GM18909 (cell line): ENCODE measurements at regions not wholly inside any gene's neighbourhood (a gene's known extent, or its start where the extent isn't known, plus 50 kb on each side); places are given as distances from the start of the nearest gene placed in this dataset.
"Not testable (repeated sequence)": the region's sequence is repeated elsewhere in the genome, so short reads cannot be mapped to it uniquely, and the experiment has no call there.

ENCODE experiments used
- ATAC-seq: cut with Tn5 transposase; IDR thresholded peaks from one replicate; pipeline ENCODE4 v1.9.1; 2021; ENCODE audit warnings: mild to moderate bottlenecking; ENCODE audit not compliant: unreplicated experiment, poor library complexity

DNA sequence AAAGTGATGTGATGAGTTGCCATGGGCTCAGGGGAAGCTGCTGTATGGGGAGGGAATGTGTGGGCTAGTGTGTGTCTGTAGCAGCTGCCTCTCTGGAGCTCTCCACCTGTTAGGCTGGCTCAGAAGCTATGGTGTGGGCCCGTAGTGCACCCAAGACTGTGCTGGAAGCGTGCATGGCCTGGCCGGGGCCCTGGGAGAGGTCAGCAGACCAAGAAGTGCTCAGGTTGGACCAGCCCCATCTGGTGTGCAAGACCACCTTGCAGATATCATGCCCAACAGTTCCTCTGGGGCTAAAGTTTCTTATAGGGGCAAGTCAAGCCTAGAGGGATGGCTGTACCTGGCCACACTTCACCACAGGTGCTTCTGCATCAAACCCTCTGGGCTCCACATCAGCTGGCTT lies 274.4 kb upstream of the CCDC179 start:
- ATAC-seq, result no peak

DNA sequence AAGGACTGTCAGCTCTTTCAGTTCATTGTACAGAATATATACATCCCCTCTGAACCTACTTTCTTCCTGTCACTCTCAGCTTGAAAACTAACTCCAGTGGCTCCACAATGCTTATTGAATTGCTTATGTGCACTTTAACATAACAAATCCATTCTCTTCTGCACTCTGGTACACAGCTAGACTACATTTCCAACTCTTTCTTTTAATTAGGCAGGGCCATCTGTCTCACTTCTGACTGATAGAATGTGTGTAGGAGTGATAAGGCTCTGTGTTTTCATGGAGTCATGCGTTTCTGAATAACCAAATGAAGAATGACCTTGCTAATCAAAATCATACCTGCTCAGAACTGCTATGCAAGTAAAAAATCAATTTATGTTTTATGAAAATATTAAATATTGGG lies 278.5 kb upstream of the CCDC179 start:
- ATAC-seq, result no peak

DNA sequence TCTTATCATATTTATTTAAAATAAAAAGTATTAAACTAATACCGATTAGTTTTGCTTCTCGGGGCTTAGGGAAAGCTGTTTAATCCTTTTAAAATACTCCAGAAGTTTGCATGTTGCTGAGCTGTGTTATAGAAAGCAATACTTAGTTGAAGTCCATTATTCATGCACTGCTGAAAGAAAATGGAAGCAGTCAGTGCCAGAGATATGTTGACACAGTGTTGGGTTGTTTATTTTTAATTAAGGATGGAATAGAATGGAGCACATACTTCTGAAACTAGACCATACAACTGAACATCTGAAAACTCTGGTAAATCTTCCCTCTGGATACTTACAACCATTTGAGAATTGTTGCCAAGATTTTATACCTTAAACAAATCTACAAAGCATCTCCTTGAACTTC lies 282.7 kb upstream of the CCDC179 start:
- ATAC-seq, result no peak

DNA sequence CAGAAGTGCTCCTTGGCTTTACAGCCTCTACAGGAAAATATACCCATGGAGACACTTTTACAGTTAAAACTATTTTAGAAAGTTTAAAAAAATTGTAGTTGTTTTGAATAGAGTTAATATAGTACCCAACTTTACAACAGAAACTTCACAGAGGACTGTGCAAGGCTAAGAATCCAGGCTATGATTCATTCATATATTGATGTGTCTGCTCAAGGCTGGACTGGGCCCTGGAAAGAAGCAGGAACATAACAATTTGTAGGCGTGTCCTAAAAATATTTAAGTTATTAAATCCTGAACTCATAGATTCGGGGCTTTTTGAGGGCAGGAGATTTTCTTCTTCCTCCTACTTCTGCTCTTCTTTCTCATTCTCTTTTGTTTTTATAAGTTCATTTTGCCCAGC lies 291.5 kb upstream of the CCDC179 start:
- ATAC-seq, result no peak

DNA sequence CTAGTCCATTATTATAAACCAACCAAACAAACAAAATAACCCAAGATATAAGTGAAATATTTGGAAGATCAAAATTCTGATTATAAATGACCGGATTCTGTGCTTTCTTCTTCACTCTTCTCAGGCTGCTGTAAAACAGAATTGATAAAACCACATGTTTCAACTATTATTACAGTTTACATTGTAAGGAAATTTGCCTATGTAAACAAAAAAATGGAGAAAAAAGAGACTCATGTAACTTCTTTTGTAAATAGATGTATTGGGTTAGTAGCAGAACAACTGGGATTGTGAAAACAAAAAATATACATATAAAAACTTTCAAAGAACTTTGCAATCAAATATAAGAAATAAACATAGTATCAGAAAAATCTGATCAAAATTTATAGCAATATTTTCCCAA lies 295.2 kb upstream of the CCDC179 start:
- ATAC-seq, result no peak

DNA sequence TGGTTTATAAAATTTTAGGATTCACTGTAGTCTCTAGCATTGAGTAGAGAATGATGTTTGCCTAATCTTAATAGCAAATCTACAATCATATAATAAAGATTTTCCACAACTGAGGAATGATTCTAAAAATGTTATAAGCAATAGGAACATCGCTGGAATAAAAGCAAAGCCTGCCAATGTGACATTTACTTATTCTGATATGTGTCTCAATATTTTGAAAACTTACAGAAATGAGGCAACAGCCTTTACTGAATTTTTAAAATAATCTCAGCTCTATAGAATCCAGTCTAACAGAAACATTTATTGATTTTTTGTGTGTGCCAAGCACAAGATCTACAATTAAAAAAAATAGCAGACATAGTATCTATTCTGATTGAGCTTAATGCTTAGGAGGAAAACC lies 303.7 kb upstream of the CCDC179 start:
- no peak for ATAC-seq

DNA sequence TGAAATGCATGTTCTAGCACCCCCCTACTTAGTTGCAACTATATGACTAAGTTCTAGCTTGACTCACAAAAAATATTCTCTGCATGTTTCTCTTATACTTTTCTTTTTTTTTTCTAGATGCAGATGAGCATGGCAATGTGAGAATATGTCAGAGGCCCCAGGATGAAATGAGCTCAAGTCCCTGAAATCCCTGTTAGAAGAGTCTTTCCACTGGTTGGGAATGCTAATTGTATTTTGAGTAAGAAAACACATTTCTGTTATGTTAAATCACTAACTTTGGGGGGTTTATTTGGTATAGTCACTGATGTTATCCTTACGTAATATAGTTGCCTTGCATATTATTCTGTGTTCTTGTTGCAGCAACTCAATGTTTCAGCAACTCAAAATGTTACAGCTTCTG lies 306.1 kb upstream of the CCDC179 start:
- no peak for ATAC-seq

DNA sequence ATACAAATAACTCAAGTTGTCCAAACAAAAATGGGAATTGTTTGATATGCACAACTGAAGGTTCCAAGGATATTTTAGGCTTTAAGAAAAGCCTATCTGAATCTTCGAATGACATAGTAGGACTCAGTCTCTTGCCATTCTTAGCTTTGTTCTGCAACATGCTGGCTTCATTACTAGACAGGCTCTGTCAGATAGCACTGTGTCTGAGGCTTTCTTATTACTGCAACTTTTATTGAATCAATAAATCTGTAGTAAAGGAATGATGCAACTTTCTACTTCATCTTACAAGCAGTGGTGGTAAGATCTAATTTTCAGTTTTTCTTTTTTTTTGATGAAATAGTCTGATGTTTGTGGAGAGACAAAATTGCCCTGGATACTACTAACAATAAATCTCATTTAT lies 319.3 kb upstream of the CCDC179 start:
- no peak for ATAC-seq

DNA sequence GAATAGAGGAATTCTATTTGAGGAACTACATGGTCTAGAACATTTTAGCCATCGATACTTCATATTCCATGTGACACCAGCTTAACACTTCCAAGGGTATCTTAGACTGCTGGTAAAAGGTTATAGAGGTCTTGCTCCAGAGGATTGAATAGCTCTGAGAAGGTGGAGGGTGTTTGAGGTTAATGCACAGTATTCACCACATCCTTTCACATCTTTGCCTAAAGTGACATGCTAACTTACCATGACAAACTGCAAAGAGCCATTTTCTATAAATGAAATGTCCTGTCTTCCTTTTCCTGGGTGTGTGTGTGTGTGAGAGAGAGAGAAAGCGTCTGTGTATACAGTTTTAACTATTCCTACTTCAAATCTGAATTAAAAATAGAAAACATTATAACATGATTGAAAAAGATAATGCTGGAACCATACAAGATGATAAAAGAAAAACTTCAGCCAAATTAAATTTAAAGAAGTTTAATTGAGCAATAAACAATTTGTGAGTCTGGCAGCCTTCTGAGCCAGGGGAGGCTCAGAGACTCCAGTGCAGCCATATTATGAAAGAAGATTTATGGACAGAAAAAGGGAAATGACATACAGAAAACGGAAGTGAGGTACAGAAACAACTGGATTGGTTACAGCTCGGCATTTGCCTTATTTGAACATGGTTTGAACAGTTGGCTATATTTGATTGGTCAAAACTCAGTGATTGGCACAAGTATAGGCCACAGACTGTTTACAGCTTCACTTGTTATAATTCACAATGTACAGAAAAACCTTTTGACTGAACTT lies 320.9 kb upstream of the CCDC179 start:
- no peak for ATAC-seq

DNA sequence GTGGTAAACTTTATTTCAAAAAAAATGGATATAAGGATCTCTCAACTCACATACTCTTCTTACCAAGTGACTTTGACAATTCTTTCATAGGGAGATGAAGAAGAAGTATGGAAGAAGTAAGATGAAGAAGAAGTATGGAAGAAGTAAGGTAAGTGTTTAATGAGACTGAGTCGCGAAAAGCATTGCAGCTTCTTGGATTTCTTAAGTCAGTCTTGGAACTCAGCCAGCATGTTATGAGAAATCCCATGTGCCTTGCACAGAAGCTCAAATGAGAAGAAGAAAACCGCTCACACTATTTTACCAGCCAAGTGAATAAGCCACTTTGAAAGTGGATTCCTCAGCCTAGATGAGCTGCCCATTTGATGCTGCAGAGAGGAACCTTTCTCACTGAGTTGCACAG lies 332.0 kb upstream of the CCDC179 start:
- no peak for ATAC-seq

DNA sequence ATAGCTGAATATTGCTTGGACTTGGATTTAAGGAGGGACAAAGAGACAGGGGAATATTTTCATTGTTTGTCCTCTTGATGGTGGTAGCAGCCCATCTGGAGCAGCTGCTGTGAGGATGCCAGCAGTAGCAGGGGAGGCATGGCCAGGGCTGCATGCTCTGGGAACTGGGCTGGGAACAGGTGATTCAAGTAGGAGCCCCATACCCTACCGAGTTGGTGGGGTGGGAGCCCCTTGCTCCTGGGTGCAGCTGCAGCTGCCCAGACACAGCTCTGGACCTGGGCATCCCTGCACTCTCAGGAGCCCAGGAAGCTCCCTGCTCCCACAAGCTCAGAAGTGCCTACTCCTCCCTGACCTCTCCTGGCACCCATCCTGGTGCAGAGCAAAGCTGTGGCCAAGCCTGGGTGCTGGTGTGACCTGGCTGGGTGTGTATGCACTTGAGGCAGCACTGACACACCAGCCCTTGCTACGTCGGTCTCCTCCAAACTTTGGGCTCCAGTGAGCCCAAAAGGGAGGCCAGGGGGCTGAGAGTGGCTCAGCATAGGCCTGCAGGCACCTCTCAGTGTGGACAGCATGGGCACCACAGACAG lies 341.8 kb upstream of the CCDC179 start:
- no peak for ATAC-seq

DNA sequence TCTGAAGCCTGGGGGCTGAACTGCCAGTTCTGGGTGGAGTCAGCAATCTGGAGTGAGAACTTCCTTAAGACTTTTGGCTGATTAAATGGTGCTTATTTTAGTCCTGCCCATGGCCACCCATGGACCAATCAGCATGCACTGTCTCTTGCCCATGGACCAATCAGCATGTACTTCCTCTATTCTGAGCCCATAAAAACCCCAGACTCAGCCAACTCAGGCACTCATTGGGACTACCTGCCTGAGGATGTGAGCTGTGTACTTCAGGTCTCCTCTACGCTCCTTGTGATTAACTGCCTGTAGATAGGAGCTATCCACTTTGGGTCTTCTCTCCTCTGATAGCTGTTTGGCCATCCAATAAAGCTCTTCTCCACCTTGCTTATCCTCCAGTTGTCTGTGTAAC lies 342.3 kb upstream of the CCDC179 start:
- no peak for ATAC-seq

DNA sequence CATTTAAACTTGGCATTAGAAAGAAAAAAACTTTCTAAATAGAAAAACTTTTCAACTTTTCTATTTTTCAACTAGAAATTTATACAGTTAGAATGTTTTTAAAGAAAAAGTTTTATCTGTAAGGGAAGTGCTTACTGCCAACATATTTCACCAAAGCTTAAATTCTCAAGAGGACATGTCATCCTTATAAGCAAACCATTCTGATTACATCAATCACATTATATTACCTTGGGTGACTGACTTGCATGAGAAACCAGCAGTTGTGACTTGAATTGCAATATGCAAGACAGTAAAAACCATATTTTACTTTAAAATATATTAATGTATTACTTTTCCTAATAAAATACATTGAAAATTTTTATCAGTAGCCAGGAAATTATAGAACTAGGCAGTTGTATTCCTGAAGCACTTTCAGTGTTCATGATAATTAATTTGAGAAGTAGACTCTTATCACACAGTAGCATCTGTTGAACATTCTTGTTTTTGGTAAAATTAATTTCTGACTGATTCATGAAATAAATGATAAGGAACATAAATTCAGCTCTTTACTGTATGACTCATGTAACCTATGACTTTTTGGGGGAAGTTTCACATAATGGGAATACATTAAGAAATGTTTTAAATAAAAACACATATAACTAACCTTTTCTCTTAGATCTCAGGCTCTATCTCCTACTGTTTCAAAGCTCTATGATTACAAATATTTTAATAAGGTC lies 345.0 kb upstream of the CCDC179 start:
- no peak for ATAC-seq

DNA sequence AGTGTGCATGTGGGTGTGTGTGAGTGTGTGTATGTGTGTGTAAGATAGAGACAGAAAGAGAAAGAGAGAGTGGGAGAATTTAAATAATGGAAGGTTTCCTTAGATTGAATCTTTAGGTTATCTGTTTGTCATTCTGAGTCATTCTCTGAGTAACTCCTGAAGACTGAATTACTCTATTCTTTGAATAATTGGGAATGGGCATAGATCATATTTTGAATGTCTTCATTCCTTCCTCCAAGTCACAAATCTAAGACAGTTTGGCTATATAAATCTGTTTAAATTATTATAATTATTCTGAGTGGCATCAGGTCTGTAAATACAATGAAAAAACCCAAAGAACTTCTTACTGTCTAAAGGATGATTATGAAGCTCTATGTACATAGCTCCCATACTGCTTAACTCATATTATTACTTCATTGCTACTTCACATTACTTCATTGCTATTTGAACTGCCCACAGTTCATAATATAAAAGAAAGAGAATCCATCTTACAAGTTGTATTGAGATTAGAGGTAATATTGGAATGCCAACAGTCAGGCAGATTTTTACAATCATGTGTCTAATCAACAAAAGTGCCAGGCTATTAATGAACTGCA lies 346.6 kb upstream of the CCDC179 start:
- no peak for ATAC-seq

DNA sequence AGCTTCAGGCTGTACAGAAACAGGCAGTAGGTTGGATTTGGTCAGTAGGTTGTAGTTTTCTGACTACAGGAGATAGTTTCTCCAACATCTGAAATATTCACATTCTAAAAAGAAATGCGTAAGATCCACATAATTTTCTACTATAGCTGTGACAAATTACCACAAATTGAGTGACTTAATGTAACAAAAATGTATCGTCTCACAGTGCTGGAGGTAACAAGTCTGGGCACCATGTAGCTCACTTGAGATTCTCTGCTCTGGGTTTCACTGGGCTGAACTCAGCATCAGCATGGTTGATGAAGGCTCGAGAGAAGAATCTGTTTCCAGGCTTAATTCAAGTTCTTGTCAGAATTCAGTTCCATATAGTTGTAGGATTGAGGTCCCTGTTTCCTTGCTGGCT lies 350.9 kb upstream of the CCDC179 start:
- ATAC-seq, result no peak

DNA sequence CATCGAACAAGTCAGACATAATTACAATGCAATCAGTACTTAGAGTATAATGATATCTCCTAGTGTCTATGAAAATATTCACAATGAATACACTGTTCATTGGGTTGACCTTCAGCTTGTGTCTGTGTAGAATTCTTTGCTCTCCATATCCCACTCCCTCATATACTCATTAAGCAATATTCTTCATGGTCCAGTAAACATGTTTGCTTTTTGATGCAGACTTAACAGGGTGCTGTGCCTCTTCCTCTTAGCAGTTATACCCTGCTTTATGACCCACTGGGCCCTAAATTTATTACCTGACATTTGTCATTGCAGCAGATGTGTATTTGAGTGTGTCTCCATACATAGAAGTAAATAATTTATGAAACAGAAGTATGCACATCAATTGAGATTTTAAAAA lies 352.5 kb upstream of the CCDC179 start:
- no peak for ATAC-seq

DNA sequence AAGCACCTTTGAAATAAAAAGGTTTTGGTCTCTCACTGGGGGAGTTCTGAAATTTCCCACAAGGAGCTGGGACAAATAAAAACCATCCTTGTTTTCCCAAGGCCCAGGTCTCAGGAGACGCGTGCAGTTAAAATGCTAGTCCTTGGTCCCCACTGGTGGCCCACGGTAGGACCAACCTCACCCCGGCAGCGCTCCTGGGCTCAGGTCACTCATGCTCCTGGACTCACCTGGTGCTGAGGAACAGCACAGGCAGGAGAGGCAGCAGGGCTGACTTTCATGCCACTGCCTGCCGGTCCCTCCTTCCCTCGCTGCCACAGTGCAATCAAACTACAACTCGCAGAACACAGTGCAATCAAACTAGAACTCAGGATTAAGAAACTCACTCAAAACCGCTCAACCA lies 356.8 kb upstream of the CCDC179 start:
- ATAC-seq, result no peak

DNA sequence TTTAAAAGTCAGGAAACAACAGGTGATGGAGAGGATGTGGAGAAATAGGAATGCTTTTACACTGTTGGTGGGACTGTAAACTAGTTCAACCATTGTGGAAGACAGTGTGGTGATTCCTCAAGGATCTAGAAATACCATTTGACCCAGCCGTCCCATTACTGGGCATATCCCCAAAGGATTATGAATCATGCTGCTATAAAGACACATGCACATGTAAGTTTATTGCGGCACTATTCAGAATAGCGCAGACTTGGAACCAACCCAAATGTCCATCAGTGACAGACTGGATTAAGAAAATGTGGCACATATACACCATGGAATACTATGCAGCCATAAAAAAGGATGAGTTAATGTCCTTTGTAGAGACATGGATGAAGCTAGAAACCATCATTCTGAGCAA lies 359.8 kb upstream of the CCDC179 start:
- ATAC-seq, result not testable (repeated sequence)

DNA sequence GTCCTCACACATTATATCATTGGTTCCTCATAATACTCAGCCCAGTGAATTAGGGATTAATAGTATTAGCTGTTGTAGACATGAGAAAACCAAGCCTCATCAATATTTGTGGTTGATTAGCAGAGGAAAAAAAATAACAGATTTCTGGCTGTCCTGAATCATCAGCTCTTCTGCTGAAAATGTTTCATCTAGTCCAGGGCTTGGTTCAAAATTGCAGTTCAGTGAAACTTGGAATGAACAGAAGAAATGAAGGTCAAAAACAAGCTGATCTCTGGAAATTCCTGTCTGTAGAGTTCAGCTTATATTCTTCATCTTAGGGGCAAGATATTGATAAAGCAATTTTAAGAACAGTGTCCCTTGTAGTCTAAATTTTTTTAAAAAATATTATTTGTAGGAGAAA lies 361.1 kb upstream of the CCDC179 start:
- no peak for ATAC-seq

DNA sequence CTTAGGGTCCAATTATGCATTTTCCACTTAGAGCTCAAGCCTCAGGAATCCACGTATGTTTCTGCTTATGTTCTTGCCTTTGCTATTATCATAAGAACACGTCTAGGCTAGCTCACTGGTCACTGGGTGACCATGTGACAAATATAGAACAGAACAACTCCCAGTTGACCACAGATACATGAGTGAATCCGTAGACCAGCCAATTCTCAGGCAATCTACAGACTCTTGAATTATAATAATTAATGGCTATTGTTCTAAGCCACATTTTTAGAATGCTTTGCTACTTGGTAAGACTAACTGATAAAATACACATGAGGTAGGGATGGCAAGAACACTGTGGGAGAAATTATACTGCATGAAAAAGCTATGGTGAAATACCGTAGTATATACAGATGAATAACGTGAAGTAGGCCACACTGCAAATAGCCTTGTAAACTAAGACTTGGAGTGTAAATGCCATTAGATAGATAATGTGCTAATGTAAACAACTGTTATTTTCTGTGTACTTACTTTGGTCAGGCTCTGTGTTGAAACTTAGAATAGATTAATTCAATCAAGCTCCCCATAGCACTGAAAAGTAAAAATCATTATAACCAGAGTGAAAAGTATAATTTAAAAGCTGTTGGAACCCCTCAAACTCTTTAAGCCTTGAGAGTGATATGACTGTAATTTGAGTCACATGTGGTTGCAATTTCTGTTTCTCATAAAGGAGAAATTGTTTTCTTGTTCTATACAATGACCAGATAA lies 366.2 kb upstream of the CCDC179 start:
- no peak for ATAC-seq

DNA sequence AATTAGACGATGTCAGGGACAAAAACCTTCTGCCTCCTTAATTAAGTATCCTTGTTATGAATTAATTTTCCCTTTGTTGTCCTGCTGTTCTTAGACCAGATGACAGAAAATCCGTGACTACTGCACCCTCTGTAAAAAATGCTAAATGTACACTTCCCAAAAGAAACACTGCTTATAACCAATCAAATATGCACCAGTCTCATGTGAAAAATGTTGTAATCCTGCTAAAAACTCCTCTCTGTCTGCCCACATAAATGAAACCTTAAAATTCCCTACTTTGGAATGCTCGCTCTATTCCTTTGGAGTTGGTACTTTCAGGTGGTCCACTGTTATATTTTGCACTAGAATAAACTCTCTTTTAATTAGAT lies 366.8 kb upstream of the CCDC179 start:
- ATAC-seq, result no peak
